A673 (cell line): ENCODE measurements at regions not wholly inside any gene's neighbourhood (a gene's known extent, or its start where the extent isn't known, plus 50 kb on each side); places are given as distances from the start of the nearest gene placed in this dataset.

Experiments used
- BruUV-seq: library from RNA; stranded (reverse); fragments of 400-500 nt; replicated peaks from 2 replicates; lab custom pipeline; 2021; lab: Mats Ljungman, UMichigan
- CTCF ChIA-PET: fragments of 300-600 bp; sonication (Branson Sonifier 250); formaldehyde crosslinking; loops from one replicate; lab custom pipeline; 2022; ENCODE audit warnings: antibody characterized with exemption; lab: Charles Lee
- POLR2A ChIA-PET: fragments of 300-600 bp; sonication (Branson Sonifier 250); formaldehyde crosslinking; loops from one replicate; lab custom pipeline; 2022; ENCODE audit warnings: antibody characterized with exemption; ENCODE audit not compliant: low non-redundant PET; lab: Charles Lee
- DNase-seq: peaks from one replicate; pipeline ENCODE4 v3.0.0-alpha.2; 2015; ENCODE audit warnings: low spot score
- H3K27ac ChIP-seq: fragments of 200-600 bp; sonication (generic); 2 replicates; pipeline ENCODE4 v1.5.1; 2016; ENCODE audit warnings: mixed run types, low read depth, mild to moderate bottlenecking, mixed read lengths, antibody characterized with exemption, low read length; ENCODE audit not compliant: poor library complexity, severe bottlenecking
- H3K27me3 ChIP-seq: fragments of 200-600 bp; sonication (generic); replicated peaks from 2 replicates; pipeline ENCODE4 v1.6.1; 2017; ENCODE audit warnings: mixed run types, low read depth, mild to moderate bottlenecking, mixed read lengths, antibody characterized with exemption, low read length; ENCODE audit not compliant: insufficient read depth, poor library complexity
- H3K36me3 ChIP-seq: fragments of 200-600 bp; sonication (generic); 2 replicates; pipeline ENCODE4 v1.6.1; 2016; ENCODE audit warnings: mixed run types, mild to moderate bottlenecking, mixed read lengths, antibody characterized with exemption, low read length; ENCODE audit not compliant: insufficient read depth, poor library complexity, severe bottlenecking
- H3K4me1 ChIP-seq: fragments of 200-600 bp; sonication (generic); 2 replicates; pipeline ENCODE4 v1.6.1; 2017; ENCODE audit warnings: mixed run types, mild to moderate bottlenecking, mixed read lengths, antibody characterized with exemption, low read length; ENCODE audit not compliant: insufficient read depth, poor library complexity, severe bottlenecking
- H3K4me3 ChIP-seq: fragments of 200-600 bp; sonication (generic); 2 replicates; pipeline ENCODE4 v1.5.1; 2016; ENCODE audit warnings: low read depth, mixed run types, mild to moderate bottlenecking, mixed read lengths, low read length; ENCODE audit not compliant: poor library complexity, severe bottlenecking
- H3K9me3 ChIP-seq: fragments of 200-600 bp; sonication (generic); 2 replicates; pipeline ENCODE4 v1.6.1; 2016; ENCODE audit warnings: mixed run types, low read depth, mild to moderate bottlenecking, mixed read lengths, antibody characterized with exemption, low read length; ENCODE audit not compliant: poor library complexity, severe bottlenecking
- EZH2 ChIP-seq: fragments of 200-600 bp; sonication (generic); IDR thresholded peaks from 2 replicates; pipeline ENCODE4 v1.6.1; 2017; ENCODE audit warnings: borderline replicate concordance, low read depth, mild to moderate bottlenecking, mixed read lengths, antibody characterized with exemption, low read length; ENCODE audit not compliant: poor library complexity, severe bottlenecking
- intact Hi-C: fragments of 100-400 bp; cut with micrococcal nuclease; formaldehyde crosslinking; loops from one replicate; pipeline ENCODE4 v1.10.0; 2022; ENCODE audit not compliant: unreplicated experiment
- TF ChIP-seq, protein P1 (sequence below): fragments of 300-800, 200-600 bp; sonication (generic); conservative IDR thresholded peaks from 2 replicates; pipeline ENCODE4 v1.5.1; 2017; ENCODE audit warnings: low read depth, mild to moderate bottlenecking, antibody characterized with exemption, low read length, moderate library complexity, mixed read lengths

DNA sequence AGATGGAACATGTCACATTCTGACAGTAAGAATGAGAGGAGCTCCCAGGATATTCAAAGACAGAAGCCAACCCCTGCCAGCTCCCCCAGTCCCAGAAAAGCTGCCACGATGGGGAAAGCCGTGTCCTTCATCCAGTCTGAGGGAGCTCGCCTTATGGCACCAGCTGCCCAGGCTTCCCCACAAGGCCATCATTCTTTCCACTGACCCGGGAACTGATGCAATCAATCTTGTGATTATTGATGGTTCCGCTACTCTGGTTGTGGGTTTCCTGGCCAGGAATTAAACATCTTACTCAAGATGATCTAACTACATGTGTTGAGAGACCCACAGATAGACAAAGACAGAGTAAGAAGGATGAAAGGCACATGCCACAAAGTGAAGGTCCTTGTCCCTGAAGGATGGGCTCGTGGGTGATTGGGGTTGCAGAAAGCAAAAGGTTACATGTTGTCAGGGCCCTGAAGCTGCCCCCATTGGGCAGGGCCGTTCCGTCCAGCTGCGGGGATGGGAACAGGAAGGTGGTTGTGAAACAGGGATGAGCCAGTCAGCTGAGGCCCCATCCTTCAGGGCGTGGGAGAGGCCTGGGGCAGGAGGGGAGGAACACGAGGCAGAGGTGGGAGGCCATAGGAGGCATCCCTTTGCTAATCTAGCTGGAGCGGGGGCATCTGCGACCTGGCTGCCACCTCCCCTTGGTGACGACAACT is 127.6 kb downstream of the OAT start:
- Histone ChIP-seq H3K4me1 (peaks cover under 1% of the 10 kb centered on the region), H3K9me3 (no peaks in the 10 kb centered on the region), H3K27ac (no peak overlapping the region), H3K36me3 (no peaks in the 10 kb centered on the region), H3K27me3 (no peaks in the 10 kb centered on the region), H3K4me3 (no peak overlapping the region)
- intact Hi-C loops = no loop called here
- TF ChIP-seq, protein P1, sequence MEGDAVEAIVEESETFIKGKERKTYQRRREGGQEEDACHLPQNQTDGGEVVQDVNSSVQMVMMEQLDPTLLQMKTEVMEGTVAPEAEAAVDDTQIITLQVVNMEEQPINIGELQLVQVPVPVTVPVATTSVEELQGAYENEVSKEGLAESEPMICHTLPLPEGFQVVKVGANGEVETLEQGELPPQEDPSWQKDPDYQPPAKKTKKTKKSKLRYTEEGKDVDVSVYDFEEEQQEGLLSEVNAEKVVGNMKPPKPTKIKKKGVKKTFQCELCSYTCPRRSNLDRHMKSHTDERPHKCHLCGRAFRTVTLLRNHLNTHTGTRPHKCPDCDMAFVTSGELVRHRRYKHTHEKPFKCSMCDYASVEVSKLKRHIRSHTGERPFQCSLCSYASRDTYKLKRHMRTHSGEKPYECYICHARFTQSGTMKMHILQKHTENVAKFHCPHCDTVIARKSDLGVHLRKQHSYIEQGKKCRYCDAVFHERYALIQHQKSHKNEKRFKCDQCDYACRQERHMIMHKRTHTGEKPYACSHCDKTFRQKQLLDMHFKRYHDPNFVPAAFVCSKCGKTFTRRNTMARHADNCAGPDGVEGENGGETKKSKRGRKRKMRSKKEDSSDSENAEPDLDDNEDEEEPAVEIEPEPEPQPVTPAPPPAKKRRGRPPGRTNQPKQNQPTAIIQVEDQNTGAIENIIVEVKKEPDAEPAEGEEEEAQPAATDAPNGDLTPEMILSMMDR = no peak
- TF ChIP-seq EZH2 = no peak
- BruUV-seq = no TSS peak
- ChIA-PET CTCF (no interaction called here), POLR2A (no interaction called here)
- DNase-seq = no peak

DNA sequence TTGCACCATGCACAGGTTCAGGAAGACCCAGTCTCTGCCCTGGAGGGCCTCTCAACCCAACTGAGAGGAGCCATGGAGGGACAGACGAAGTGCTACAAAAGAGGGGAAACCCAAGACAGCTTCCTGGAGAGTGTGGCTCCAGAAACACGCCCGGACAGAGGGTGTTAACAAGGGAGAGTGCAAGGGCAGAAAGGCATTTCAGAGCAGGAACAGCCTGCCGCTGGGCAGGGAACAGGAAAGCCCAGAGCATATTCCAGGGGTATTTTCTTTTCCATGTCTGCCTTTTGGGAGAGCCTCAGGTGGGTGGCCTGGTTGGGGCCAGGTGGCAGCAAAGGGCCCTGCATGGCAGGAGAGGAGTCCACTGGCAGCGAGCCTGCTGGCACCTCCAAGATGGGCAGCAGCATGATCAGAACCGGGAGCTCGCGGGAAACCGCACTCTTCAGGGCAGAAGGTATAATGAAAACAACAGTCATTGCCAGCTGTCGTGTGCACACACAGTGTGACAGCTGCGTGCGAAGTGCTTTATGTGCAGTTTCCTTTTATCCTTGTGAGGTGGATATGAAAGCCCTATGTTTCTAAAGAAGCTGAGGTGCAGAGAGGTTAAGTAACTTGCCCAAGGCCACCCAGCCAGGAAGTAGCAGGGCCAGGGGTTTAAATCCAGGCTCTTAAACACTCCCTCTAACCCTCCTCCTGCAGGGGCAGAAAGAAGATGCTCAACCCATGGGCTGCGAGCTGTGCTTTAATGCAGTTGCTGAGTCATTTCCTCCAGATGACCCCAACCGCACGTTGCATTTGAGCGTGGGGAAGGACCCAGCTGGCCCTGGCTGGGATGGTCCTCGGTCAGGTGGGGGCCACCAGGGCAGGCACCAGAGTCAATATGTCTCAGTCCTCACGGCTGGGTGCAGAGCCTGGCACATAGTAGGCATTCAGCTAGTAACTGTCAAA is 128.6 kb downstream of the OAT start:
- H3K27ac ChIP-seq = no peak overlapping the region
- H3K4me1 ChIP-seq = peaks cover 6% of the 10 kb centered on the region
- no peaks in the 10 kb centered on the region for H3K9me3 ChIP-seq
- BruUV-seq = no TSS peak
- H3K4me3 ChIP-seq = no peak overlapping the region
- H3K27me3 ChIP-seq = no peaks in the 10 kb centered on the region
- H3K36me3 ChIP-seq = no peaks in the 10 kb centered on the region
- intact Hi-C loops = no loop called here
- CTCF ChIA-PET = no interaction called here
- POLR2A ChIA-PET = no interaction called here
- peak; percentile 7 for DNase-seq
- TF ChIP-seq, protein P1 = no peak
- TF ChIP-seq EZH2 = no peak

DNA sequence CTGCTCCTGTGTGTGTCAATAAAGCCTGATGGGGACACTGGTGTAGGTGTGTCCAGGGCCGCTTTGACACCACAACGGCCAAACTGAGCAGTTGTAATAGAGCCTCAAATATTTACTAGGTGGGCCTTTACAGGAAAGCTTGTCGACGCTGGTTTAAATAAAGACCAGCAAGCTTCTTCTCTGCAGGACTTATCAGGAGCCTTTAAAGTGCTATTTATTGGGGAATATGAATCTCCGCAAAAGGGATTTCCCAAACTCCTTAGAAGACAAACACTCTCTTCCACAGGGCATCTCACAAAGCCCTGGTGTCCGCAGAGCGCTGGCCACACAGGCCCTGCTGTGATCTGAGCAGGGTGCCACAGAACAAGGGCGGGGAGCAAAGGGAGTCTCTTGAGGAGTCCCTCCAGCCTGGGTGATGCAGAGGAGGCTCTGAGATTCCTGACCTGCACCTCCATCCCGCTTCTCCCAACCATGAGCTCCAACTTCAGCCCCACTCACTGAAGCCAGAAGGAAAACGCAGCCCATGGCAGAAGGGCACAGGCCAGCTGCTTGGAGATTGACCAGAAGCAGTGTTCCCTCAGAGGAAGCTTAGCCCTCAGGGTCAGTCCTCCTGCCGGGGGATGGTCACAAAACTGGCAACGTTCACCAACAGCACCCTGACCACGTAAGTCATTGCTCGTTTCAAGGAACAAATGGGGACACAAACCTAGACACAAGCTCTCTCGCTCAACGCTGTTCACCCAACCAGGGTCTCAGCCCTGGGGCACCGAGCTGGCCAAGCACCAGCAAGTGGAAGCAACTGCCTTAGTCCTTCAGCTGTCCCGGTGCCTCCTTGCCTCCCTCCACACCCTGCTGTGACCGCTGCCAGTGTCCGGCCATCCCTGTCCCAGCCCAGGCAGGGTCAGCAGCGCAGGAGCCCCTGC is 129.5 kb downstream of the OAT start:
- no peak for DNase-seq
- no peaks in the 10 kb centered on the region for H3K9me3 ChIP-seq
- no peaks in the 10 kb centered on the region for H3K36me3 ChIP-seq
- CTCF ChIA-PET = no interaction called here
- H3K4me1 ChIP-seq = peaks cover 6% of the 10 kb centered on the region
- H3K27me3 ChIP-seq = no peaks in the 10 kb centered on the region
- POLR2A ChIA-PET = interaction anchor here (0.5 kb wide), 1 partner anchor 74 kb away, joined by 3 read pairs; no protein-coding TSS in a partner anchor
- intact Hi-C loops = no loop called here
- BruUV-seq = no TSS peak
- H3K4me3 ChIP-seq = no peak overlapping the region
- H3K27ac ChIP-seq = no peak overlapping the region
- TF ChIP-seq, protein P1 = no peak
- no peak for TF ChIP-seq EZH2
